AG10803 (cell line): ENCODE measurements at regions not wholly inside any gene's neighbourhood (a gene's known extent, or its start where the extent isn't known, plus 50 kb on each side); places are given as distances from the start of the nearest gene placed in this dataset.

Experiments used
- DNase-seq: peaks from one replicate; pipeline ENCODE4 v3.0.0; 2010; ENCODE audit warnings: low read depth
- H3K4me3 ChIP-seq: 2 replicates; pipeline ENCODE4 v1.5.1; 2011; ENCODE audit warnings: mild to moderate bottlenecking, low read length, control low read depth
- CTCF ChIP-seq: conservative IDR thresholded peaks from 2 replicates; pipeline ENCODE4 v1.5.1; 2011; ENCODE audit warnings: mild to moderate bottlenecking, low read length, control low read depth, inconsistent platforms

GRCh38 chr13:61975001-61975400 is 559.4 kb upstream of the PCDH20 start:
- no peak overlapping the region for H3K4me3 ChIP-seq
- TF ChIP-seq CTCF: no peak
- DNase-seq: no peak

DNA sequence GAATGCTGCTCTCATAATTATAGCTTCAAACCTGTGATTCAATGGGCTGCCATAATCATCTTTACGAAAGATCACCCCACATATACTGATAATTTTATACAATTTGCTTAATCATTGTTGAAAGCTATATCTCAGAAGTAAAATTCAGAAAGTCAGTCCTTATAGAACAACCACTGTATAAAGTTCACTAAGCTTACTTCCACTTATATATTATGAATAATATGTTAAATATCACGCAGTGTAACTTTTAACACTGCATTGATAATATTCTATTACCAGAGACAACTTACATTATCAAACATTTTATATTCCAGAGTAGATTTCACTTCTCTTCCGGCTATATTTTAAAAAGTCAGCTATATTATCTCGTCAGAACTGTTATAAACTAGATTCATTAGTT is 550.1 kb upstream of the PCDH20 start:
- DNase-seq: no peak
- no peak for TF ChIP-seq CTCF
- no peak overlapping the region for H3K4me3 ChIP-seq

DNA sequence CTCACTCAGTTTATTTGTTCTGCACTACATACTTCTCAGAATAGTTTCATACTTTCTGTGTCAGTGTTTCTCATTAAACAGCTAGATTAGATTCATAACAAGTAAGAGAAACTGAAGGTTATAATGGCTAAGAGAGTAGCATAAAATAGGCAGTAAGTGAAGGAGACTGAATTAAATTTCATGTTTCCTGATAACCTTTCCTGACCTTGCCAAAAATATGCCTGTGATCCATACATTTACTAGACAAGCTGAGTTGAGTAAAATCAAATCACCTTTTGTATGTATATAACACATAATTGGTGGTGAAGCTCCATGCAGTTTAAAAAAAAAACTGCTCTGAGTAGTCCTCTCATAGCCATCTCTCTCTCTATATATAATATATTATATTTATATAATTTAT is 545.3 kb upstream of the PCDH20 start:
- no peak for DNase-seq
- TF ChIP-seq CTCF: no peak

GRCh38 chr13:61954092-61954491 is 538.4 kb upstream of the PCDH20 start:
- no peak overlapping the region for H3K4me3 ChIP-seq
- DNase-seq: no peak
- TF ChIP-seq CTCF: 0 out of 2 replicates have a peak, but pooled peaks have one; percentile 12

More for the DNA sequence above, 545.3 kb upstream of the PCDH20 start:
- H3K4me3 ChIP-seq: no peak overlapping the region

GRCh38 chr13:61950828-61951227 is 535.2 kb upstream of the PCDH20 start:
- TF ChIP-seq CTCF: no peak
- DNase-seq: no peak
- H3K4me3 ChIP-seq: no peak overlapping the region

GRCh38 chr13:61944329-61944929 is 528.8 kb upstream of the PCDH20 start:
- DNase-seq: no peak
- no peak overlapping the region for H3K4me3 ChIP-seq
- TF ChIP-seq CTCF: no peak

DNA sequence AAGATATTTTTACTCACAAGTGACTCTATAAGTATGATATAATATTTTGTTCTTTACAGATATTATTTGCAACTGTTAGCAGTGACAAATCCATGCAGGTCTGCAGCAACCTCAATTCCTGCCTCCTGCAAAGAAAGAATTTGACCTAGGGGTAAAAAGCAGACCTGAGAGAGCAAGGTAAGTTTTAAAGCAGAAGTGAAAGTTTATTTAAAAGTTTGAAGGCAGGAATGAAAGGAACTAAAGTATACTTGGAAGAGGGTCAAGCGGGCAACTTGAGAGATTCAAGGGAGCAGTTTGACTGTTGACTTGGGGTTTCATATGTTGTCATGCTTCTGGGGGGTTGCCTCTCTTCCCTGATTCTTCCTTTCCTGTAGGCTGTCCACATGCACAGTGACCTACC is 520.1 kb upstream of the PCDH20 start:
- no peak for TF ChIP-seq CTCF
- H3K4me3 ChIP-seq: no peak overlapping the region
- no peak for DNase-seq
